Breast epithelium (tissue), 4 donors: ENCODE measurements at regions not wholly inside any gene's neighbourhood (a gene's known extent, or its start where the extent isn't known, plus 50 kb on each side); places are given as distances from the start of the nearest gene placed in this dataset.

Experiments
- DNase-seq, 2 donors: peaks; one replicate each; pipeline ENCODE4 v3.0.0-alpha.2; 2019; ENCODE audit warnings: low spot score in 2 of 2
- H3K27ac ChIP-seq, 2 donors: fragments of 200-600 bp; sonication (generic) in 1 of 2; one replicate each; pipeline ENCODE4 v1.5.1; 2016 to 2019; ENCODE audit warnings: mild to moderate bottlenecking in 1 of 2
- H3K27me3 ChIP-seq, 2 donors: fragments of 200-600 bp; sonication (generic) in 1 of 2; one replicate each; pipeline versions ENCODE4 v1.5.1 to v1.6.0; 2017 to 2019; ENCODE audit warnings: control low read depth in 1 of 2, mild to moderate bottlenecking in 1 of 2
- H3K36me3 ChIP-seq: fragments of 200-600 bp; one replicate; pipeline ENCODE4 v1.5.1; 2019
- H3K4me1 ChIP-seq, 2 donors: fragments of 200-600 bp; sonication (generic); one replicate each; pipeline ENCODE4 v1.5.1; 2016 to 2019; ENCODE audit warnings: control low read depth in 1 of 2
- H3K4me3 ChIP-seq, 3 donors: fragments of 200-600 bp; sonication (generic); 1 replicate in 2 of 3; 2 replicates in 1 of 3; pipeline ENCODE4 v1.5.1; 2016 to 2019; ENCODE audit warnings: mild to moderate bottlenecking in 3 of 3, moderate library complexity in 2 of 3
- H3K9me3 ChIP-seq, 2 donors: fragments of 200-600 bp; sonication (generic) in 1 of 2; one replicate each; pipeline ENCODE4 v1.5.1; 2016 to 2019; ENCODE audit warnings: control low read depth in 1 of 2
- POLR2A ChIP-seq: fragments of 450-650 bp; IDR thresholded peaks from one replicate; pipeline ENCODE4 v1.6.1; 2016; ENCODE audit warnings: antibody characterized with exemption, mild to moderate bottlenecking, moderate library complexity
- POLR2AphosphoS5 ChIP-seq, 3 donors: sonication (generic); formaldehyde crosslinking; IDR thresholded peaks; one replicate each; pipeline ENCODE4 v1.6.1; 2017; ENCODE audit warnings: antibody characterized with exemption in 3 of 3
- intact Hi-C: fragments of 100-400 bp; cut with DNase I; formaldehyde crosslinking; loops from one replicate; pipeline ENCODE4 v1.15.1; 2023; ENCODE audit warnings: low total_unique reads
- TF ChIP-seq, protein P1 (sequence below), 3 donors: fragments of 450-650 bp; IDR thresholded peaks; one replicate each; pipeline ENCODE4 v1.5.1; 2016 to 2017; ENCODE audit warnings: antibody characterized with exemption in 3 of 3, mild to moderate bottlenecking in 3 of 3, moderate library complexity in 3 of 3

GRCh38 chr11:116255321-116255953 lies 517.4 kb downstream of the BUD13 start:
- no peak for TF ChIP-seq POLR2AphosphoS5 (IDR thresholded peaks at IDR 0.05)
- no peak for TF ChIP-seq POLR2A
- TF ChIP-seq, protein P1, sequence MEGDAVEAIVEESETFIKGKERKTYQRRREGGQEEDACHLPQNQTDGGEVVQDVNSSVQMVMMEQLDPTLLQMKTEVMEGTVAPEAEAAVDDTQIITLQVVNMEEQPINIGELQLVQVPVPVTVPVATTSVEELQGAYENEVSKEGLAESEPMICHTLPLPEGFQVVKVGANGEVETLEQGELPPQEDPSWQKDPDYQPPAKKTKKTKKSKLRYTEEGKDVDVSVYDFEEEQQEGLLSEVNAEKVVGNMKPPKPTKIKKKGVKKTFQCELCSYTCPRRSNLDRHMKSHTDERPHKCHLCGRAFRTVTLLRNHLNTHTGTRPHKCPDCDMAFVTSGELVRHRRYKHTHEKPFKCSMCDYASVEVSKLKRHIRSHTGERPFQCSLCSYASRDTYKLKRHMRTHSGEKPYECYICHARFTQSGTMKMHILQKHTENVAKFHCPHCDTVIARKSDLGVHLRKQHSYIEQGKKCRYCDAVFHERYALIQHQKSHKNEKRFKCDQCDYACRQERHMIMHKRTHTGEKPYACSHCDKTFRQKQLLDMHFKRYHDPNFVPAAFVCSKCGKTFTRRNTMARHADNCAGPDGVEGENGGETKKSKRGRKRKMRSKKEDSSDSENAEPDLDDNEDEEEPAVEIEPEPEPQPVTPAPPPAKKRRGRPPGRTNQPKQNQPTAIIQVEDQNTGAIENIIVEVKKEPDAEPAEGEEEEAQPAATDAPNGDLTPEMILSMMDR (IDR thresholded peaks at IDR 0.05): no peak
- Histone ChIP-seq H3K36me3 (no peaks in the 10 kb centered on the region), H3K27me3 (peaks cover 0 to 8% of the 10 kb centered on the region in 2 donors), H3K4me3 (no peak overlapping the region), H3K9me3 (no peaks in the 10 kb centered on the region), H3K4me1 (no peaks in the 10 kb centered on the region), H3K27ac (no peak overlapping the region)
- DNase-seq: no peak
- intact Hi-C loops: no loop called here

DNA sequence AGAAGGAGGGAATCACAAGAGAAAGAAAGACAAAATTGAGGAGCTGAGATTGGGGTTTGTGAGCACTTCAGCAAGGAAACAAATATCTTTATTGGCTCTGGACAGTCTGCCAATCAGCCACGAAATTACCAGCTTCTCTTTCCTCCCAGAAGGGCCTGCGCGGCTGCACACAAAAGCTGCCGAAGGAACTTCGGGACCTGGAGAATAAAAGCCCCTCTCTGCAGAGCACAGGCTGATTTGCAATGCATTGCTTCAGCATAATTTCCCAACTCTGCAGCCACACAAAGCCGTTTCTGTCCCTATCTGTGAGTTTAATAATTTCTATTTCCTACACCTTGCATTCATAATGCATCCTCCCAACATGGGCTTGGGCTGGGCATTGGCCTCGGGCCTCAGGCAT lies 522.6 kb downstream of the BUD13 start:
- no peaks in the 10 kb centered on the region for H3K27me3 ChIP-seq
- no peak overlapping the region for H3K4me3 ChIP-seq
- intact Hi-C loops: no loop called here
- H3K36me3 ChIP-seq: no peaks in the 10 kb centered on the region
- TF ChIP-seq POLR2AphosphoS5 (IDR thresholded peaks at IDR 0.05): no peak
- no peak for TF ChIP-seq POLR2A
- TF ChIP-seq, protein P1 (IDR thresholded peaks at IDR 0.05): no peak
- no peaks in the 10 kb centered on the region for H3K9me3 ChIP-seq
- no peak overlapping the region for H3K27ac ChIP-seq
- no peaks in the 10 kb centered on the region for H3K4me1 ChIP-seq
- no peak for DNase-seq

- H3K4me1 ChIP-seq: no peaks in the 10 kb centered on the region
- H3K4me3 ChIP-seq: no peak overlapping the region
- TF ChIP-seq, protein P1 (IDR thresholded peaks at IDR 0.05): no peak
- no peaks in the 10 kb centered on the region for H3K9me3 ChIP-seq
- no peak overlapping the region for H3K27ac ChIP-seq
- no peak for DNase-seq
- H3K36me3 ChIP-seq: no peaks in the 10 kb centered on the region
- H3K27me3 ChIP-seq: no peaks in the 10 kb centered on the region
- intact Hi-C loops: no loop called here
Measured at GRCh38 chr11:116249561-116249960, 523.2 kb downstream of the BUD13 start.

GRCh38 chr11:116244889-116245288 lies 527.9 kb downstream of the BUD13 start:
- Histone ChIP-seq H3K4me1 (no peaks in the 10 kb centered on the region), H3K27ac (no peak overlapping the region), H3K9me3 (no peaks in the 10 kb centered on the region), H3K36me3 (no peaks in the 10 kb centered on the region), H3K27me3 (no peaks in the 10 kb centered on the region), H3K4me3 (no peak overlapping the region)
- DNase-seq: no peak
- intact Hi-C loops: no loop called here
- TF ChIP-seq, protein P1 (IDR thresholded peaks at IDR 0.05): no peak
- TF ChIP-seq POLR2AphosphoS5 (IDR thresholded peaks at IDR 0.05) (no peak), POLR2A (no peak)

DNA sequence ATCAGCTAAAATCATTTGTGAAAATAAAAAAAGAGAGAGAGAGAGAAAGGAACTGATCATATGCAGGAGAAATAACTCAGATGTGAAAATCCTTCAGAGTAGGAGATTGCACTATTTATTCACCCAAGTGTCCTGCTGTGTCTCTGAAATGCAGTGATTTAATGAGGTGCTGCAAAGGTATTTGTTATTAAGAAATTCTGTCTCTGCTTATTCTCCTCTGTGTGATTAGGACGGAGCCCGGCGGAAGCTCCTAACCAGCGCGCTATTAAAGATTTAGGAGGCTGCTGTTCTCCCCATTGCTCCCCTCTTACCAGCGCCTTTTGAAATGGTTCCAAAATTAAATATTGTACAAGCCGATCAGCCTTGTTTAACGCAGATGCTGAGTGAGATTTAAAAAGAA lies 528.3 kb downstream of the BUD13 start:
- Histone ChIP-seq H3K4me3 (no peak overlapping the region), H3K4me1 (no peaks in the 10 kb centered on the region), H3K9me3 (no peaks in the 10 kb centered on the region), H3K27ac (no peak overlapping the region), H3K36me3 (no peaks in the 10 kb centered on the region), H3K27me3 (no peaks in the 10 kb centered on the region)
- TF ChIP-seq, protein P1 (IDR thresholded peaks at IDR 0.05): no peak
- TF ChIP-seq POLR2AphosphoS5 (IDR thresholded peaks at IDR 0.05) (no peak), POLR2A (no peak)
- DNase-seq: no peak
- intact Hi-C loops: no loop called here
